Uterus (tissue), 2 donors: ENCODE measurements at regions not wholly inside any gene's neighbourhood (a gene's known extent, or its start where the extent isn't known, plus 50 kb on each side); places are given as distances from the start of the nearest gene placed in this dataset.

Experiments
- POLR2A ChIP-seq, 2 donors: fragments of 450-650 bp; IDR thresholded peaks; one replicate each; pipeline ENCODE4 v1.6.1; 2016; ENCODE audit warnings: antibody characterized with exemption in 2 of 2, mild to moderate bottlenecking in 1 of 2, moderate library complexity in 1 of 2
- TF ChIP-seq, protein P1 (sequence below), 4 experiments: fragments of 200-600 bp in 2 of 4; fragments of 450-650 bp in 2 of 4; sonication (generic) in 2 of 4; IDR thresholded peaks; one replicate each; pipeline ENCODE4 v1.5.1; 2016 to 2019; ENCODE audit warnings: antibody characterized with exemption in 4 of 4, mild to moderate bottlenecking in 2 of 4, moderate library complexity in 1 of 4

DNA sequence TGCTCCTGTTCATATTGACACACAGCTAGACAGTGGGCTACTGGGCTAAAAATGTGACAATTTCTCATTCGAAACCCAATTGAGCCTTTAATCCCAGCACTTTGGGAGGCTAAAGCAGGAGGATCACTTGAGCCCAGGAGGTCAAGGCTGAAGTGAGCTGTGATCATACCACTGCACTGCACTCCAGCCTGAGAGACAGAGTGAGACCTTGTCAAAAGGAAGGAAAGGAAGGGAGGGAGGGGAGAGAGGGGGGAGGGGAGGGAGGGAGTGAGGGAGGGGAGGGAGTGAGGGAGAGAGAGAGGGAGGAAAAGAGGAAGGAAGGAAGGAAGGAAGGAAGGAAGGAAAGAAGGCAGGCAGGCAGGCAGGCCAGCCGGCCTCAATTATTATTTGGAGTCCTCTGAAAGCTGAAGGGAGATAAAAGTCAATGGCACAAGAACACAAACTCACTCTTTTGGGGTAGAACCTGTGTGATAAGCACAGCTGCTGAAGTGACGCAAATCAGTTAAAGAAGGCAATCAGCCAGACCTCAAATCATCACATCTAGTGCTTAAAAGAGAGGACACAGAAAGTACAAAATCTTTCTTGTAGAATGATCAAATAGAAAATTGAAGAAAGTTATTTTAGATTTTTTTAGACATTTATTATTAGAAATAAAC, 98.1 kb downstream of the CCDC71L start:
- TF ChIP-seq, protein P1, sequence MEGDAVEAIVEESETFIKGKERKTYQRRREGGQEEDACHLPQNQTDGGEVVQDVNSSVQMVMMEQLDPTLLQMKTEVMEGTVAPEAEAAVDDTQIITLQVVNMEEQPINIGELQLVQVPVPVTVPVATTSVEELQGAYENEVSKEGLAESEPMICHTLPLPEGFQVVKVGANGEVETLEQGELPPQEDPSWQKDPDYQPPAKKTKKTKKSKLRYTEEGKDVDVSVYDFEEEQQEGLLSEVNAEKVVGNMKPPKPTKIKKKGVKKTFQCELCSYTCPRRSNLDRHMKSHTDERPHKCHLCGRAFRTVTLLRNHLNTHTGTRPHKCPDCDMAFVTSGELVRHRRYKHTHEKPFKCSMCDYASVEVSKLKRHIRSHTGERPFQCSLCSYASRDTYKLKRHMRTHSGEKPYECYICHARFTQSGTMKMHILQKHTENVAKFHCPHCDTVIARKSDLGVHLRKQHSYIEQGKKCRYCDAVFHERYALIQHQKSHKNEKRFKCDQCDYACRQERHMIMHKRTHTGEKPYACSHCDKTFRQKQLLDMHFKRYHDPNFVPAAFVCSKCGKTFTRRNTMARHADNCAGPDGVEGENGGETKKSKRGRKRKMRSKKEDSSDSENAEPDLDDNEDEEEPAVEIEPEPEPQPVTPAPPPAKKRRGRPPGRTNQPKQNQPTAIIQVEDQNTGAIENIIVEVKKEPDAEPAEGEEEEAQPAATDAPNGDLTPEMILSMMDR (IDR thresholded peaks at IDR 0.05): no peak
- TF ChIP-seq POLR2A (IDR thresholded peaks at IDR 0.05): no peak
